NCI-H510A (cell line): ENCODE measurements at regions not wholly inside any gene's neighbourhood (a gene's known extent, or its start where the extent isn't known, plus 50 kb on each side); places are given as distances from the start of the nearest gene placed in this dataset.
A peak's percentile ranks its signal among the peaks of the same experiment; 100 is the strongest.

Experiments used
- DNase-seq: peaks from one replicate; lab custom pipeline; 2025; lab: John Stamatoyannopoulos, UW

DNA sequence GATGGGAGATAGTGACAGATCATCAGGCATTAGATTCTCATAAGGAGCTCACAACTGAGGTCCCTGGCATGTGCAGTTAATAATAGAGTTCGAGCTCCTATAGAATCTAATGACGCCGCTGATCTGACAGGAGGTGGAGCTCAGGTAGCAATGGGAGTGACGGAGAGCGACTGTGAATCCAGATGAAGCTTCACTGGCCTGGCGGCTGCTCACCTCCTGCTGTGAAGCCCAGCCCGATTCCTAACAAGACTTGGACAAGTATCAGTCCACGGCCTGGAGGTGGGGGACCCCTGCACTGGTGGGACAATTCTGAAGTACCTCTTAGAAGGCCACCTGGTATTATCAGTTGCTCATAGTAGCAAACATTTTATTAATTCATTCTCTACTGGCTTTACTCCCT lies 377.9 kb upstream of the ITGA1 start:
- no peak for DNase-seq

DNA sequence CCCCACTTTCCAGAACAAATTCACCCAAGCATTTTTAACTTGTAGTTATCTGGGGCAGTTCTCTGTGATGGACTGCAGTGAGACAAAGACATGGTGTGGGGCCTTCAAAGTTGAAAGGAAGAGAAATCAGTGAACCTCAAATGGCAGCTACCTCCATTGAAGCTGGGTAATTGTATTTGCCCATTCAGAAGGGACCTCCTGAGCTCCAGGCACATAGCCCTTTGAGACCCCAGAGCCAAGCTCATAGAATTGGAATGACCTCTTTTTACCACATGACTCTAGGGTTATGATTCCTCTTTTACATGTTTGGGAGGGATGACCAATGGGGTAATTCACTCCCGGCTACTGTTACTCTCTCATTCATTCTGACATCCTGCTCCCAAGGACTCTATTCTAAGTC lies 368.4 kb upstream of the ITGA1 start:
- DNase-seq, result no peak

DNA sequence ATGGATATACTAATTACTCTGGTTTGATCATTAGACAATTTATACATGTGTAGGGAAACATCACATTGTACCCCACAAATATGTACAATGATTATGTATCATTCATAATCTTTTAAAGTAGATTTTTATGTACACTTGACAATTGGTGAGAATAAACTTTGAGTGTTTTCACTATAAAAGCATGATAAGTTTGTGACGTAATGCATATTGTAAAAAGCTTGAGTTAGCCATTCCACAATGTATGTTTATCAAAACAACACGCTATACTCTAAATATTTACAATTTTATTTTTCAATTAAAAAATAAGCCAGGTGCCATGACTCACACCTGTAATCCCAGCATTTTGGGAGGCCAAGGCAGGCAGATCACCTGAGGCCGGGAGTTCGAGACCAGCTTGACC lies 360.1 kb upstream of the ITGA1 start:
- DNase-seq, result no peak

DNA sequence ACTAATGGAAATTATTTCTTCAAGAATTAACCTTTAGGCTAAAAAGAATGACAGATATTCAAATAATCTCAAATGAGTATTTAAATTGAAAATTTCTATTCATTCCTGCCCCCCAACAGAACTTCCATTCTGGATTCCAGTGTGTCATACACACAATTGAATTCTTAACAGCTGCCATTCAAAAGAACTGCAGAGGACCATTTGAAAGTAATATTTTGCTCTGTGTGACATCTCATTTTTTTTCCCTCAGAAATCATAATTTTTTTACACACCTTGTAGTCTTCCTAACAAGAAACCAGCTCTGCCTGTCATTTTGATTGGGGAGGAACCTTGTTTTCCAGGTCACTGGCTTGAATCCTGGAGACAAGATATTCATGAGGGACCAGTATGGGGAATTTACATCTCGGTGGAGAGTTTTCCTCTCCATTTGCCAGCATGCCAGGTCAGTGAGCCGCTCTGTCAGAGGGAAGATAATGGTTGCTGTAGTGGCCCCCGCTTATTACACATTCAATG lies 358.7 kb upstream of the ITGA1 start:
- DNase-seq, result no peak

DNA sequence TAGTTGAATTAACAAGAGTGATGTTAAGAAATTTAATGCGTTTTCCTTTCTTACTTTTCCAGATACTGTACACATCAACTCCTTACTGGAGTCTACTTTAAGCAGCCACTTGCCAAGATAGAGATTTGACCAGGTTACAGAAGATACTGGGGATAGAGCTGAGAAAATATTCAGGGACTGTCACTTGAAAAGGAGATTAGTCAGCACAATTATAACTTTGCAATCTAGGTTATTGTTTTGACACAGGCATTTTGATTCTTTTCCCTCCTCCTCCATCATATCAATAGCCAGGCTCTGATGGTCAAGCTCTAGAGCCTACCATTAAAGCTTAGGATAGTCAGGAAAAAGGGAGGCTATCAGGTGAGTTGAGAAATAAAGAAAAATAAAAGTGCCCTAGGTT lies 345.9 kb upstream of the ITGA1 start:
- no peak for DNase-seq

DNA sequence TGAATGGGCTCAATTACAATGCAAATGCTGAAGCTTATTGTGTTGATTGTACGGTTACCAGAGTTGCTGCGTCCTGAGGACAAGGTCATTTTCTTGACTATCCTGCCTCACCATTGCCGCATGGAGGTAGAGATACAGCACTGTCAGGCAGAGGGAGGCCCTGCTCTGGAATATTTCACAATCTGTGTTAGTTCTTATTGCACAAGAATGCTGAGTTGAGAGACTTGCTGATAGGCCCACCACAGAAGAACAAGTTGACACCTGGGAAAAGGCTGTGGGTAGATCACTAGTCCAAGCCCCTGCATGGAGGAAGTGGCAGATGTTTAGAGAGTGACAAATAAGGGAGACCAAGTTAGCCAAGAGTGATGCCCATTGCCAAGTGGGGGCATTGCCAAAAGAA lies 344.5 kb upstream of the ITGA1 start:
- DNase-seq, result no peak

DNA sequence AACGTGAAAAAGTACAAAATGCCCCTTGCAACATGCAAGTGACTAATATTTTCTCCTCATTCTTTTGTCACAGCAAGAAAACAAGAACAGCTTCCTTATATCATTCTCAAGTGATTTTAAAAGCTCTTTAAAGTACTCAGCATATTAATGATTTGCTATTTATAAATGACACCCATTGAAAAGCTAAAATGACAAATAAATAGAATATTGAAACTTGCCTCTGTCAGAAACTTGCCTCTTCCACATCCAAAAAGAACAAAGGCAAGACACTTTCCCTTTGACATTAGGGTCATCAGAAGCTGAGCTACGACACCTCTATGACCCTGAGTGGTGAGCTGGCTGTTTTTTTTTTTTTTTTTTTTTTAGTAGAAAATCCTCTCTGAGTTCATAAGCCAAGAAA lies 339.6 kb upstream of the ITGA1 start:
- no peak for DNase-seq

DNA sequence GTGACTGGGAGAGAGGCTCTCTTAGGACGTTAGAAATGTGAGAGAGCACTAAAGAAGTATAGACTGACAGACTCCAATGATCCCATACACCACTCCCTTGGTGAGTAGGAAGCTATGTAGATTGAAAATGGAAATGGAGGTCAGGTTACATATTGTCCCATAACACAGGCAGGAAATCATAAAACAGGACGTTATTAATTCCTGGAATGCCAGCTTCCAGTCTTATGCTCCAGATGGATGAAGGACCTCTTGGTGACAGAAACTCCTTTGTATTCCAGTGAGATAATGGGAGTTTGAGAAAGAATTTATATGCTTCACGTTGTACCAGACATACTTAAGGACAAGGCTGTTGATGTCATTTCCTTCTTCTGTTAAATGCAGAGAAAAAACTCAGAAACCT lies 338.2 kb upstream of the ITGA1 start:
- DNase-seq, result no peak

DNA sequence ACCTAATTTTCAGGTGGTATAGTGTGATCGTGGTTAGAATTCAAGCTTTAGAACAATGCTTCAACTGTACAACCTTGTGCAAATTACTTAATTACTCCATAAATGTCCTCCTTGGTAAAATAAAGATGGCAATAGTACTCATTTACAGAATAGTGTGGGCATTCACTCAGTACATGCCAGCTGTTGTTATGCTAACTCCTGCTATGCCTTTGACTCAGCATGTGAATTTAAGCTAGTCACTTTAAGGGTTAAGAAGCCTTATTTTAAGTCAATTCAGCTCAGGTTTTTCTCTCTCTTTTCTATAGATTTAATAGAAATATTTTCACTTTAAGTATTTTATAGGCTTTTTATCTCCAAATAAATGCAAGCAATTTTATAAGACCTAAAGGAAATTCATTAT lies 335.6 kb upstream of the ITGA1 start:
- no peak for DNase-seq

DNA sequence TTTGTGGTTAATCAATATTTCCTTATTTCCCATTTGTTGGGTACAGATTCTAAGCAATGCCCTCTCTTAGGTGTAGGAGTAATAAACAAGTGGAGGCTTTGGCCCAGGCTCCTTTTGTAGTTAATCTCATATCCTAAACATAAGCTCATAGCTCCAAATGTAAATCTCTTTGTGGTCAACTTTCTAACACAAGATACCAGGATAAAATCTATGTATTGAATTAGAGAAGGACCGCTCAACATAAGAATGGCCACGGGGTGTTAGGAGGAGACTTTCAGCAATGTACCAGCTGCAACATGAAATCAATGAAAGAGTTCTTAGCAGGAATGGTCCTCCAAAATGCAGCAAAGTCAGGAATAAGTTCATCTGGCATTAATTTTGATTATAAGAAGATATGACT lies 334.5 kb upstream of the ITGA1 start:
- no peak for DNase-seq

DNA sequence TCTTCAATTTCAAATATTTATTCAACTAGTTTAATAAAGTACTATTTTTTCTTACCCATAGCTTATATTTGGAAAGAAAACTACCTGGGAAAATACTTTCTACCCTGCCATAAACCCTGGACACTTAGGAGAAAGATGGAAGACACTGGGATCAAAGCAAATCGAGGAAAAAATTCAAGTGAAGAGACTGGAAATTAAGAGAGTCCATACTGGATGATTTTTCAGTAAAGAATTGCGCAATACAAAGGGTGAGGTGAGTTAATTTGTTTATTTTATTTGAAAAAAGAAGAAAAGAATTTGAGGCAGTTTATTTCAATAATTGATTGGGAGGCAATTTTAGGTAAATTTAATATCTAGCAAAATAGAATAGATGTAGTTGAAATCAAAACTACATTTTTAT lies 331.8 kb upstream of the ITGA1 start:
- DNase-seq, result no peak

DNA sequence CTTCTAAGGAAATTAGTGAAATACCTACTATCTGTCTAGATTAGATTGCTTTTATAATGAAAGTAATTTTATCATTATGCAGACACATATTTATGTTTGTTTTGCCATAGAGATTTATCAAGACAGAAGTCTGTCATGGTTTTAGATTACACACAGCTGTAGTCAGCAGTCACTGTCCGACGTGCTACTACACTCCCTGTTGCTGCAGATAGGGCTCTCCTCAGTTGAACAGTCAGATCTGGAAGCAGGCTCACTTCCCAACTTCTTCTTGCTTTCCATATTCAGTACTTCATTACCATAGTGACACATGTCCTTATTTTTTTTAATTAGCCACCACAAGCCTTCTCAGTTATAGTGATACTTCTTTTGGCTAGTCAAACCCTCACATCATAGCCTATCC lies 329.9 kb upstream of the ITGA1 start:
- no peak for DNase-seq

DNA sequence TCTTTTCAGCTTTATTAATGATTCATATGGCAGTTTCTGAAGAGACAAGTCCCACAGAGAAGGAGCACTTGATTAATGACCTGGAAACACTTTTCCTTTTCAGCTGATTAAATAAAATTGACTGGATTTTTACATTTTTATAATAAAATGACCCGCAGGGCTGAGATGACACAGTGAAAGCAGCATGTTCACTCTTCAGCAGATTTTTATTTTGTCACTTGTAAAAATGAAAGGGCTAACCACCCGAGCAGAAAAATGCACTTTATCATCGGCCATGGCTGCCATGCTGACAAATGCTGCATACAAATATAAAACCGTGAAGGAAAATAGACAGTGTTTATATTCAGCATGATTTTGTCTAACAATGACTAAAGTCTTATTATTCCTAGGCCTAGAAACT lies 321.6 kb upstream of the ITGA1 start:
- no peak for DNase-seq

DNA sequence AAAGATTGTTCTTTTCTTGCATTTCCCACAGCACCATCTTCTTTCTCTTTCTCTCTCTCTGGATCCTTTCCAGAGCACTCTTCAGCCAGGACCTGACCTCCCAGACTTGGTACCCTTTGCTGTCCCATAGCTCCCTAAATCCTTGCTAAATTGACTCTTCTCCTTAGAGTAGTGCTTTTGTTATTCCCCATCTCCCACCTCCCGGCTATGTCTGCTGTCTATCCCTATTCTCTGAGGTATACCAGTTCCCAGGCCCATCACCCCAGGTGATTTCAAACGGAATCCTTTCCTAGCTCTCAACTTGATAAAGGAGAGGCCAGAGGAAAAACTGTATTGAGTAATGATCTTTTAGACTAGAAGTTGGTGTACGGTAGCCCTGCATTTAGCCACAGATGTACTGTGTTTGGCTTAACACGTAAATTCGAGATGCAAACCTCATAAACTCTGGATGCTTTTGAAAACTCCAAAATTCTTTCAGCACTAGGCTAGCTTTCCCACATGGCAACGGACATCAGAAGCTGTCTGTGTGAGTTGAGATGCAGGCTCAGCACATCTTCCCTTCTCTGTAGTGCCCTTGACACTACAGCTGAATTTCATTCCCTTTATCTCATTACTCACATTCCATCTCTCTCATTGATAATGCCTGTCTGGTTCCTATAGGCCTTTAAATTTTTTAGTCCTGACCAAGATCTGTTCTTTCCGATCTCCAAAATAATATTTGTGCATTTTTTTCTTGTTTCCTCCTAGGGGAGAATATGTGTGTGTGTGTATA lies 320.8 kb upstream of the ITGA1 start:
- no peak for DNase-seq

DNA sequence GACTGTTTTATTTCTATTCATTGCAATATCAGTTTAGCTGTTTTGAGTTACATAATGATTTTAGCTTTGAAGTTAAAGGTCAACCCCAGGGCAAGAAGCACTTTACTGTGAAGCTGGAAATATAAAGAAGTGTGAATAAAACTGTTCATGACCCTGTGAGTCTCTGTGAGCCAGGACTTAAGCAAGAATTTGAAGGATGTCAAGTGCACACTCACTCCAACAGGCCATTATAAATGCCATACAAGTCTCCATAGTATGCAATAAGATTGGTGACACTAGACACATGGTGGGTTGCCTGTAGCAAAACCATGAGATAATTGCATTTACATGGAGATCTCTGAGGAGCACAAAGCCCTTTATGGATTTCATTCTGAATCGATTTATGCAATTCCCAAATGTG lies 318.7 kb upstream of the ITGA1 start:
- DNase-seq, result no peak

DNA sequence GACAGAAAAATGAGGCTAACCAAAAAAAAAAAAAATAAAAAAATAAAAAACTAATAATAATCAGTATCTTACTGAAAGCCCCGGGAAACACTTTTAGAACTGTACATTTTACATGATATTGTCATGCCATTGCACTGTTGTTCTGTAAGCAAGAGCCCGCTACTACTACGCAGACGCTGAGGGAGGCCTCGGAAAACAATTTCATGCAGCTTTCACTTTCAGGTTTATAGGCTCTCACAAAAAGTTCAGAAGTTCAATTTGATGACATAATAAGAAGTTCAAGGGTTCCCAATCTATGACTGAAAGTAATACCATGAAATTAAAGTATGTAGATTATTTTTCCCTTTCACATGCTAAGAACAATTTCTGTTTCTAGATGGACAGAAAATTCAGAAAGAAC lies 318.3 kb upstream of the ITGA1 start:
- DNase-seq, result no peak

DNA sequence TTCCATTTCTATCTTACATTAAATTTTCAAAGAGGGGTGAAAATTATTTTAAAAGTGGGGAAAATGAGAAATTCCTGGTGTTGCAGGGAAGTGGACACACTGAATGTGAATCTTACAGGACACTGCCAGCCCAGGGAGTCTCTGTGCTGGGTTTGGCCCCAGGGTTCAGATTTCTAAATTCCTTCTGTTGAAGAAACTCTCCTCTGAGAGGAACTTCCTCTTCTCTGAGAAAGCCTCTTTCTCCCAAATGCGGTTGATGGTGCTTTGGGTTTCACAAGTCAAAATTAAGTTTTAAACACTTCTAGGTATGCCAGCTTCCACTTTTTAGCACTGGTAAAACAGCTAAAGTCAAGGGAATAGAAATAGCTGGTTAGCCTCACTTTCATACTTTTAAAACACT lies 317.9 kb upstream of the ITGA1 start:
- no peak for DNase-seq

DNA sequence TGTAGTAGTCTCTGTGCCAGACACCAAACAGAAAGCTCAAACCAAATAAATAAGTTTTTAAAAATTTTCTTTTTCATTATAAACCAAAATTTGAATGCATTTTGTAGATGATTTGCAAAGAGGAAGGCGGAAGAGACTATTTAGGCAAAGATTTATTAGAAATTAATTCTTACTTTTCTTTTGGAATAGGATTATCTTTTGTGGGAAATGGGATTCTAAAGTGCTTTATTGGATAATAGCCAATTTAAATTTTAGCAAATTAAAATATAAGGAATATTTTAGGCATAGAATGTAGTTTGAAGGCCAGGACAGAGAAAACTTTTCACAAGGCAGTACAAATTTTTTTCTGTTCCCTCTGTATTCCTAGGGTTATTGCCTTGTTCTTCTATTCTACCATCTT lies 311.4 kb upstream of the ITGA1 start:
- DNase-seq, result no peak

DNA sequence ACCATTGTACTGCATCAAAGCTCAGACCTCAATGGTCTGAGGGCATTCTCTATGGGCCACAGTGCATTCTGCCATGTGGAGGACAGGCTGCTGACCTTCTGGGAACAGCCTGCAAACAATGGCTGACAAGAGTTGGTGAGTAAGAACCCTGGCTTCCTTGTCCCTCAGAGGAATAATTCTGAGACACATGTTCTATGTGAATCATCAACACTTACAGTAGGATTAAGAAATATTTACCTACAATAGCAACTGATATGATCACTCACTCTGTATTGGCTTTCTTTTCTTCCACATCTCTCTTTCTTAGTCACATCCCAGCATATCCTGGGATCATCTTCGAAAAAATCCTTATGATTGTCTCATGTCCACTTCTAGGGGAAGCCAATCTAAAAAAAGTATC lies 306.5 kb upstream of the ITGA1 start:
- no peak for DNase-seq

DNA sequence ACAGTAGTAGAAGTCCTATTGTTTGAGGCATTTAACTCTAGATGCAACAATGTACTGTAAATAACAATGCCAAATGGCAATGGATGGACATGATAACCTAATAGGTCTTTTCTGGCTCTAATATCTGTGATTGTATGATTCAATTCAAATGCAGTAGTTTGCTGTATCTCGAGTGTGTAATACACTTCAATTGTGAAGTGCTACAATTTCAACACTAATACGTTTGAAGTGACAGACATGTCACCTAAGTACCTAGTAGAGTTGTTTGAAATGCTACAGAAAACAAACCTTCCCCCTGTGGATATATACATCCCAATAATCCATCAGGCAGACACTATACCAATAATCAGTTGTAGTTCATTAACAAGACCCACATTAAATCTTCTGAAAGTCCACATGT lies 305.9 kb upstream of the ITGA1 start:
- no peak for DNase-seq

DNA sequence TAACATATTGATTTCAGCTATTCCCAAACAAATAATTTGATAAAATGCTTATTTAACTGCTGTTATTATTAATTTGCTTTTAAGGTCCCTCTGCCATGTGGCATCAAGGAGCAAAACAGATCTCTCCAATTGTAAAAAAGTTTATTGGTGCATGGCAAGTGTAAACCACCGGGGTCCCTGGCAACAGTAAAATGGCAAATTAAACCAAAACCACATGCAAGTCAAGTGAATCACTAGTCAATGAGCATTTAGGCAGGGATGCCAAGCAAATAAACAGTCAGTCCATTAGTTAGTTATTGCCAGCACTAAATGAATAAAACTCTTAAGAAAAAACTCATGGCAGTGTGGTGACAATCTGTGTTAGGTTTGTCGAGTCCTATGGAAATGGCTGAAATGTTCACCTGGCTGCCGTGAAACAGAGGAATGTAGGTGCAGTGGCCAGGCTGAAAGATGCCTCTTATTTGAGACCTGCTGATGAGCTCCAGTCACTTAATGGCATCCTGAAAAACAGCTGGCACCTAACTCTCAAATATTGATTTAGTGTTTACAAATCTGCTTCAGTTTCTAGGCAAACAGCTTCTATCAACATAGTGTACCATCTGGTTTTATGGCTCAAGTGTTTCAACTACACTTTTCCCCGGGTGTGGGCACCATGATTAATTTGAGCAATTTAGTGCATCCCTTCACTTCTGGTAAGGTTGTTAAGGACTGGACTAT lies 296.5 kb upstream of the ITGA1 start:
- DNase-seq, result peak; percentile 70

DNA sequence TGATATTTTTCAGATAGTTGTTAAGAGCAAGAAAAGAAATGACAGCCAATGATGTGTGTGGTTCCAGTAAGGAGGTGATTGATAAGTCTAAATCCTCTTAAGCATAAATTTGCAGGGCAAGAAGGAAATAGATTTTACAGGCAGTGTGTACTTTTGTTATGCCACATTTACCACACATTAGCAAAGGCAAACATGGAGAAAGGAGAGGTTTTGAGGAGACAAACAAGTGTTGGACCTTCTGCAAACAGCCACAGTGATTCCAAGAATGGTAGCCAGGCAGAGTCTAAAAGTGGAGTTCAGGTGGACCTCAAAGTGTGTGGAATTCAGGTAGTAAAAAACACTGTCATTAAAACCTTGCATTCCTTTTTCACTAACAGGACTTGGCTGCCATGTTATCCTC lies 295.9 kb upstream of the ITGA1 start:
- no peak for DNase-seq

DNA sequence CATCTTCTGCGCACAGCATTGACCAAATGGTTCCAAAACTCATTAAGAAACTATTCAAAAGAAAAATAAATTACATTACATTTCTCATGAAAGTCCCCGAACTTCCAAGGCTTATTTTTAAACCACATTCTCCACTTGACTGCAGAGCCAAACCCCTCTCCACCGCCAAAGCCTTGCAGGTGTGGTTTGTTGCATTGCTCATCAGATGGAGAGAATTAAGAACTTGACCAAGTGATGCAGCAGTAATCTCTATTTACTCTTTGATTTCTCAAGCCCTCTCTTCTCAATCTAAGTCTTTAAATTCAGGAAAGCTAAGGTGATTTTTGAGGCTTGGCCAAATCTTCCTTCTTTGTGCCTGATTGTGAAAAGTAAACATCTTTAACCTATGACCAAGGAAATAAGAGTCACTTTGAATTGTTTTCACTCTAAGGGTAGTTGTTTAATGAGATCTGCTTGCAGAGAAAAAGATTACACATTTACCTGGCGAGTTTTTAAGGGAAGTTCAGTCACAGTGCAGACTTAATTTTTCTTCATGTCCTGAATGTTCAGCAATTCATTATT lies 290.5 kb upstream of the ITGA1 start:
- DNase-seq, result no peak
